ENCODE measurements at regions not wholly inside any gene's neighbourhood (a gene's known extent, or its start where the extent isn't known, plus 50 kb on each side); places are given as distances from the start of the nearest gene placed in this dataset.

GRCh38 chr1:221911714-221912113 lies 169.8 kb upstream of the DUSP10 start:
- H3K9me3 ChIP-seq (ENCODE audit: insufficient read depth, low read length) = no peaks in the 10 kb centered on the region
- no peak overlapping the region for H2AFZ ChIP-seq (ENCODE audit: low read depth, low read length)
- H3K27me3 ChIP-seq (ENCODE audit: low read depth, low read length) = peaks cover 4% of the 10 kb centered on the region; the same call in 1 of the 2 replicates
- H3K9ac ChIP-seq (ENCODE audit: low read length) = peak overlapping the region; percentile 33; the same call in 1 of the 2 replicates
- no peaks in the 10 kb centered on the region for H4K20me1 ChIP-seq (ENCODE audit: insufficient read depth, low read length)
- H3K4me2 ChIP-seq (ENCODE audit: low read length) = peak overlapping the region; percentile 63
- peak overlapping the region; percentile 80 for H3K27ac ChIP-seq (ENCODE audit: low read length)
- H3K4me1 ChIP-seq (ENCODE audit: low read length) = peaks cover 37% of the 10 kb centered on the region
- no peaks in the 10 kb centered on the region for H3K36me3 ChIP-seq (replicated peaks; ENCODE audit: low read depth, low read length)
- TF ChIP-seq CTCF (IDR thresholded peaks at IDR 0.05; ENCODE audit: low read depth, low read length) (no peak), EZH2phosphoT487 (IDR thresholded peaks at IDR 0.05; ENCODE audit: low read depth) (no peak)
- peak overlapping the region; percentile 27 for H3K4me3 ChIP-seq (ENCODE audit: low read length)
- H3K79me2 ChIP-seq (ENCODE audit: low read length) = no peaks in the 10 kb centered on the region

DNA sequence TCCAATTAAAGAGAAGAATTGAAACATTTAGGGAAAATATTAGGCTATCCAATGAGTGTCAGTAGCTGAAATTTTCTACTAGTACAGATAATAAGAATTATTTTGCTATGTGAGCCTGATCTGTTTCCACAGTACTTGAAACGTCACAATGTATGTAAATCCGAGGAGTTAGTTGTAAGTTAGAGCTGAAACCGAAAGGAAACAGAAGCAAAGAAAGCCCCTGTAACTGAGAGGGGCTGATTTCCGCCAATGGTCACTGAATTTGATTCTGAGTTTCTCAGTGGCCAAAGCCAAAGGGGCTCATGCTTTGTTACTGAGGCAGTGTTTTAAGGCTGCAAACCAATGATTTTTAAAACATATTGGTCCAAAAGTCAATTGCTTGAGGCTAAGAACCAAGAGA lies 168.3 kb upstream of the DUSP10 start:
- Histone ChIP-seq H3K79me2 (ENCODE audit: low read length) (no peaks in the 10 kb centered on the region), H3K9ac (ENCODE audit: low read length) (peak overlapping the region; percentile 24; the same call in 1 of the 2 replicates), H4K20me1 (ENCODE audit: insufficient read depth, low read length) (no peaks in the 10 kb centered on the region), H2AFZ (ENCODE audit: low read depth, low read length) (peak overlapping the region; percentile 18; the same call in 1 of the 2 replicates), H3K27me3 (ENCODE audit: low read depth, low read length) (peaks cover 4% of the 10 kb centered on the region; the same call in 1 of the 2 replicates), H3K4me3 (ENCODE audit: low read length) (peak overlapping the region; percentile 29), H3K36me3 (replicated peaks; ENCODE audit: low read depth, low read length) (no peaks in the 10 kb centered on the region), H3K27ac (ENCODE audit: low read length) (peak overlapping the region; percentile 80; the same call in 1 of the 2 replicates), H3K9me3 (ENCODE audit: insufficient read depth, low read length) (no peaks in the 10 kb centered on the region), H3K4me1 (ENCODE audit: low read length) (peaks cover 37% of the 10 kb centered on the region), H3K4me2 (ENCODE audit: low read length) (peak overlapping the region; percentile 63)
- TF ChIP-seq CTCF (IDR thresholded peaks at IDR 0.05; ENCODE audit: low read depth, low read length) (no peak), EZH2phosphoT487 (IDR thresholded peaks at IDR 0.05; ENCODE audit: low read depth) (no peak)

GRCh38 chr1:221908573-221908972 lies 166.7 kb upstream of the DUSP10 start:
- Histone ChIP-seq H2AFZ (ENCODE audit: low read depth, low read length) (no peak overlapping the region), H3K9me3 (ENCODE audit: insufficient read depth, low read length) (no peaks in the 10 kb centered on the region), H4K20me1 (ENCODE audit: insufficient read depth, low read length) (no peaks in the 10 kb centered on the region)

More at GRCh38 chr1:221908573-221908972, 166.7 kb upstream of the DUSP10 start:
- Histone ChIP-seq H3K36me3 (replicated peaks; ENCODE audit: low read depth, low read length) (no peaks in the 10 kb centered on the region), H3K9ac (ENCODE audit: low read length) (no peak overlapping the region), H3K79me2 (ENCODE audit: low read length) (no peaks in the 10 kb centered on the region), H3K4me3 (ENCODE audit: low read length) (no peak overlapping the region), H3K4me2 (ENCODE audit: low read length) (no peak overlapping the region), H3K27me3 (ENCODE audit: low read depth, low read length) (peaks cover 4% of the 10 kb centered on the region; the same call in 1 of the 2 replicates), H3K27ac (ENCODE audit: low read length) (no peak overlapping the region), H3K4me1 (ENCODE audit: low read length) (peaks cover 37% of the 10 kb centered on the region)
- TF ChIP-seq CTCF (IDR thresholded peaks at IDR 0.05; ENCODE audit: low read depth, low read length) (no peak), EZH2phosphoT487 (IDR thresholded peaks at IDR 0.05; ENCODE audit: low read depth) (no peak)
